ENCODE measurements at regions not wholly inside any gene's neighbourhood (a gene's known extent, or its start where the extent isn't known, plus 50 kb on each side); places are given as distances from the start of the nearest gene placed in this dataset.
"Not testable (repeated sequence)": the region's sequence is repeated elsewhere in the genome, so short reads cannot be mapped to it uniquely, and the experiment has no call there.

- DNase-seq (ENCODE audit: low spot score): no peak
Observed at GRCh38 chr6:144619966-144620365, 334.8 kb downstream of the UTRN start.

- no peak for DNase-seq (ENCODE audit: low spot score)
Observed at GRCh38 chr6:144621332-144621731, 336.2 kb downstream of the UTRN start.

- no peak for DNase-seq (ENCODE audit: low spot score)
Observed at GRCh38 chr6:144624246-144624645, 339.1 kb downstream of the UTRN start.

GRCh38 chr6:144624716-144625115 lies 339.6 kb downstream of the UTRN start:
- DNase-seq (ENCODE audit: low spot score): no peak

- DNase-seq (ENCODE audit: low spot score): no peak
Observed at GRCh38 chr6:144630857-144631256, 345.7 kb downstream of the UTRN start.

GRCh38 chr6:144632266-144632665 lies 347.1 kb downstream of the UTRN start:
- no peak for DNase-seq (ENCODE audit: low spot score)

- no peak for DNase-seq (ENCODE audit: low spot score)
Observed at GRCh38 chr6:144633886-144634285, 348.8 kb downstream of the UTRN start.

GRCh38 chr6:144634371-144634770 lies 349.2 kb downstream of the UTRN start:
- no peak for DNase-seq (ENCODE audit: low spot score)

- DNase-seq (ENCODE audit: low spot score): no peak
Observed at GRCh38 chr6:144635051-144635450, 349.9 kb downstream of the UTRN start.

- not testable (repeated sequence) for DNase-seq (ENCODE audit: low spot score)
Observed at GRCh38 chr6:144636025-144636424, 350.9 kb downstream of the UTRN start.

- no peak for DNase-seq (ENCODE audit: low spot score)
Observed at GRCh38 chr6:144637541-144637940, 352.4 kb downstream of the UTRN start.

- DNase-seq (ENCODE audit: low spot score): no peak
Observed at GRCh38 chr6:144639654-144640053, 354.5 kb downstream of the UTRN start.

GRCh38 chr6:144641286-144641685 lies 356.2 kb downstream of the UTRN start:
- no peak for DNase-seq (ENCODE audit: low spot score)

- DNase-seq (ENCODE audit: low spot score): no peak
Observed at GRCh38 chr6:144644776-144645175, 359.6 kb downstream of the UTRN start.

- DNase-seq (ENCODE audit: low spot score): no peak
Observed at GRCh38 chr6:144646093-144647056, 361.2 kb downstream of the UTRN start.

GRCh38 chr6:144647406-144647964 lies 362.4 kb downstream of the UTRN start:
- no peak for DNase-seq (ENCODE audit: low spot score)

GRCh38 chr6:144647971-144648651 lies 363.0 kb downstream of the UTRN start:
- DNase-seq (ENCODE audit: low spot score): no peak

- DNase-seq (ENCODE audit: low spot score): no peak
Observed at GRCh38 chr6:144649085-144649484, 363.9 kb downstream of the UTRN start.

- no peak for DNase-seq (ENCODE audit: low spot score)
Observed at GRCh38 chr6:144651234-144651633, 366.1 kb downstream of the UTRN start.

- DNase-seq (ENCODE audit: low spot score): no peak
Observed at GRCh38 chr6:144652292-144652891, 367.3 kb downstream of the UTRN start.

- peak; percentile 38 for DNase-seq (ENCODE audit: low spot score)
Observed at GRCh38 chr6:144653885-144654505, 368.9 kb downstream of the UTRN start.

GRCh38 chr6:144654506-144654905 lies 369.4 kb downstream of the UTRN start:
- DNase-seq (ENCODE audit: low spot score): no peak

Measured in germinal center (tissue), 1 donor.